ENCODE measurements at regions not wholly inside any gene's neighbourhood (a gene's known extent, or its start where the extent isn't known, plus 50 kb on each side); places are given as distances from the start of the nearest gene placed in this dataset.
A peak's percentile ranks its signal among the peaks of the same experiment; 100 is the strongest.

GRCh38 chr10:78405736-78406135 lies 372.1 kb downstream of the RPS24 start:
- no peaks in the 10 kb centered on the region for H3K36me3 ChIP-seq (ENCODE audit: control insufficient read depth in 3 of 3, insufficient read depth in 2 of 3, low read depth in 1 of 3, low read length in 3 of 3)
- H3K9me3 ChIP-seq (ENCODE audit: control insufficient read depth in 2 of 2, insufficient read depth in 1 of 2, low read depth in 1 of 2, low read length in 1 of 2), result no peaks in the 10 kb centered on the region
- 23 to 52% (median 38%) methylated on average over 6 of the region's 6 CpGs for WGBS, 3 donors
- FAIRE-seq, result no peak
- H3K27ac ChIP-seq (ENCODE audit: low read depth in 1 of 3, low read length in 2 of 3), result no peak overlapping the region
- DNase-seq, result peak in 1 of 2 donors; percentile 12
- peaks cover 0 to 17% (median 0%) of the 10 kb centered on the region in 3 donors for H3K4me1 ChIP-seq (ENCODE audit: control insufficient read depth in 3 of 3, insufficient read depth in 2 of 3, low read depth in 1 of 3, low read length in 2 of 3)
- no peak overlapping the region for H3K4me3 ChIP-seq (ENCODE audit: low read depth in 1 of 3, low read length in 3 of 3)
- H3K27me3 ChIP-seq (ENCODE audit: control insufficient read depth in 3 of 3, insufficient read depth in 3 of 3, low read length in 3 of 3), result peaks cover 0 to 16% (median 0%) of the 10 kb centered on the region in 3 donors

GRCh38 chr10:78406648-78407008 lies 373.0 kb downstream of the RPS24 start:
- no peak for DNase-seq
- 24 to 25% (median 24%) methylated on average over 10 of the region's 10 CpGs for WGBS, 3 donors
- Histone ChIP-seq H3K4me1 (ENCODE audit: control insufficient read depth in 3 of 3, insufficient read depth in 2 of 3, low read depth in 1 of 3, low read length in 2 of 3) (peaks cover 0 to 17% (median 0%) of the 10 kb centered on the region in 3 donors), H3K4me3 (ENCODE audit: low read depth in 1 of 3, low read length in 3 of 3) (peak overlapping the region in 1 of 3 donors; percentile 47), H3K27me3 (ENCODE audit: control insufficient read depth in 3 of 3, insufficient read depth in 3 of 3, low read length in 3 of 3) (peaks cover 0 to 16% (median 0%) of the 10 kb centered on the region in 3 donors), H3K27ac (ENCODE audit: low read depth in 1 of 3, low read length in 2 of 3) (peak overlapping the region in 1 of 3 donors; percentile 67), H3K9me3 (ENCODE audit: control insufficient read depth in 2 of 2, insufficient read depth in 1 of 2, low read depth in 1 of 2, low read length in 1 of 2) (no peaks in the 10 kb centered on the region), H3K36me3 (ENCODE audit: control insufficient read depth in 3 of 3, insufficient read depth in 2 of 3, low read depth in 1 of 3, low read length in 3 of 3) (no peaks in the 10 kb centered on the region)
- FAIRE-seq, result no peak

- H3K27me3 ChIP-seq (ENCODE audit: control insufficient read depth in 3 of 3, insufficient read depth in 3 of 3, low read length in 3 of 3), result peaks cover 0 to 16% (median 0%) of the 10 kb centered on the region in 3 donors
- peak overlapping the region in 1 of 3 donors; percentile 67 for H3K27ac ChIP-seq (ENCODE audit: low read depth in 1 of 3, low read length in 2 of 3)
These were observed 373.5 kb downstream of the RPS24 start for GRCh38 chr10:78407009-78407711.

GRCh38 chr10:78407966-78408365 lies 374.3 kb downstream of the RPS24 start:
- FAIRE-seq, result no peak
- WGBS, 3 donors, result 87 to 93% (median 90%) methylated on average over 10 of the region's 10 CpGs

More at GRCh38 chr10:78407009-78407711, 373.5 kb downstream of the RPS24 start:
- Histone ChIP-seq H3K36me3 (ENCODE audit: control insufficient read depth in 3 of 3, insufficient read depth in 2 of 3, low read depth in 1 of 3, low read length in 3 of 3) (no peaks in the 10 kb centered on the region), H3K9me3 (ENCODE audit: control insufficient read depth in 2 of 2, insufficient read depth in 1 of 2, low read depth in 1 of 2, low read length in 1 of 2) (no peaks in the 10 kb centered on the region), H3K4me1 (ENCODE audit: control insufficient read depth in 3 of 3, insufficient read depth in 2 of 3, low read depth in 1 of 3, low read length in 2 of 3) (peaks cover 0 to 17% (median 0%) of the 10 kb centered on the region in 3 donors), H3K4me3 (ENCODE audit: low read depth in 1 of 3, low read length in 3 of 3) (peak overlapping the region in 1 of 3 donors; percentile 47)
- FAIRE-seq, result no peak
- WGBS, 3 donors, result 13 to 17% (median 14%) methylated on average over 20 of the region's 20 CpGs
- peak; percentile 72 to 93 for DNase-seq

GRCh38 chr10:78408671-78409472 lies 375.2 kb downstream of the RPS24 start:
- H3K36me3 ChIP-seq (ENCODE audit: control insufficient read depth in 3 of 3, insufficient read depth in 2 of 3, low read depth in 1 of 3, low read length in 3 of 3), result no peaks in the 10 kb centered on the region
- H3K9me3 ChIP-seq (ENCODE audit: control insufficient read depth in 2 of 2, insufficient read depth in 1 of 2, low read depth in 1 of 2, low read length in 1 of 2), result no peaks in the 10 kb centered on the region
- H3K27me3 ChIP-seq (ENCODE audit: control insufficient read depth in 3 of 3, insufficient read depth in 3 of 3, low read length in 3 of 3), result peaks cover 0 to 16% (median 0%) of the 10 kb centered on the region in 3 donors
- H3K4me3 ChIP-seq (ENCODE audit: low read depth in 1 of 3, low read length in 3 of 3), result no peak overlapping the region
- FAIRE-seq, result no peak
- peak overlapping the region in 2 of 3 donors; percentile 4 to 11 for H3K27ac ChIP-seq (ENCODE audit: low read depth in 1 of 3, low read length in 2 of 3)
- peak in 1 of 2 donors; percentile 3 for DNase-seq
- peaks cover 0 to 17% (median 0%) of the 10 kb centered on the region in 3 donors for H3K4me1 ChIP-seq (ENCODE audit: control insufficient read depth in 3 of 3, insufficient read depth in 2 of 3, low read depth in 1 of 3, low read length in 2 of 3)
- whole genome bisulfite sequencing, 3 donors, result 60 to 69% (median 64%) methylated on average over 12 of the region's 12 CpGs

More at GRCh38 chr10:78407966-78408365, 374.3 kb downstream of the RPS24 start:
- no peaks in the 10 kb centered on the region for H3K9me3 ChIP-seq (ENCODE audit: control insufficient read depth in 2 of 2, insufficient read depth in 1 of 2, low read depth in 1 of 2, low read length in 1 of 2)
- DNase-seq, result no peak
- no peak overlapping the region for H3K4me3 ChIP-seq (ENCODE audit: low read depth in 1 of 3, low read length in 3 of 3)
- peak overlapping the region in 1 of 3 donors; percentile 67 for H3K27ac ChIP-seq (ENCODE audit: low read depth in 1 of 3, low read length in 2 of 3)
- peaks cover 0 to 17% (median 0%) of the 10 kb centered on the region in 3 donors for H3K4me1 ChIP-seq (ENCODE audit: control insufficient read depth in 3 of 3, insufficient read depth in 2 of 3, low read depth in 1 of 3, low read length in 2 of 3)
- peaks cover 0 to 16% (median 0%) of the 10 kb centered on the region in 3 donors for H3K27me3 ChIP-seq (ENCODE audit: control insufficient read depth in 3 of 3, insufficient read depth in 3 of 3, low read length in 3 of 3)
- H3K36me3 ChIP-seq (ENCODE audit: control insufficient read depth in 3 of 3, insufficient read depth in 2 of 3, low read depth in 1 of 3, low read length in 3 of 3), result no peaks in the 10 kb centered on the region

- Histone ChIP-seq H3K4me3 (ENCODE audit: low read depth in 1 of 3, low read length in 3 of 3) (no peak overlapping the region), H3K9me3 (ENCODE audit: control insufficient read depth in 2 of 2, insufficient read depth in 1 of 2, low read depth in 1 of 2, low read length in 1 of 2) (no peaks in the 10 kb centered on the region), H3K36me3 (ENCODE audit: control insufficient read depth in 3 of 3, insufficient read depth in 2 of 3, low read depth in 1 of 3, low read length in 3 of 3) (no peaks in the 10 kb centered on the region), H3K27me3 (ENCODE audit: control insufficient read depth in 3 of 3, insufficient read depth in 3 of 3, low read length in 3 of 3) (peaks cover 0 to 16% (median 0%) of the 10 kb centered on the region in 3 donors), H3K27ac (ENCODE audit: low read depth in 1 of 3, low read length in 2 of 3) (no peak overlapping the region), H3K4me1 (ENCODE audit: control insufficient read depth in 3 of 3, insufficient read depth in 2 of 3, low read depth in 1 of 3, low read length in 2 of 3) (peaks cover 0 to 17% (median 0%) of the 10 kb centered on the region in 3 donors)
- DNase-seq (no peak), FAIRE-seq (no peak)
- 90 to 92% (median 91%) methylated on average over 15 of the region's 15 CpGs for WGBS, 3 donors
These were observed 376.6 kb downstream of the RPS24 start for GRCh38 chr10:78410046-78410965.

- Histone ChIP-seq H3K36me3 (ENCODE audit: control insufficient read depth in 3 of 3, insufficient read depth in 2 of 3, low read depth in 1 of 3, low read length in 3 of 3) (no peaks in the 10 kb centered on the region), H3K4me1 (ENCODE audit: control insufficient read depth in 3 of 3, insufficient read depth in 2 of 3, low read depth in 1 of 3, low read length in 2 of 3) (peaks cover 0 to 12% (median 0%) of the 10 kb centered on the region in 3 donors), H3K9me3 (ENCODE audit: control insufficient read depth in 2 of 2, insufficient read depth in 1 of 2, low read depth in 1 of 2, low read length in 1 of 2) (no peaks in the 10 kb centered on the region), H3K27ac (ENCODE audit: low read depth in 1 of 3, low read length in 2 of 3) (no peak overlapping the region), H3K27me3 (ENCODE audit: control insufficient read depth in 3 of 3, insufficient read depth in 3 of 3, low read length in 3 of 3) (peaks cover 0 to 9% (median 0%) of the 10 kb centered on the region in 3 donors), H3K4me3 (ENCODE audit: low read depth in 1 of 3, low read length in 3 of 3) (no peak overlapping the region)
- DNase-seq, result no peak
- 81 to 84% (median 82%) methylated on average over 2 of the region's 2 CpGs for WGBS, 3 donors
- FAIRE-seq, result no peak
These were observed 378.1 kb downstream of the RPS24 start for GRCh38 chr10:78411716-78412115.
